Liver (tissue), 3 donors: ENCODE measurements at regions not wholly inside any gene's neighbourhood (a gene's known extent, or its start where the extent isn't known, plus 50 kb on each side); places are given as distances from the start of the nearest gene placed in this dataset.

Experiments used
- CTCF ChIP-seq: fragments of 150-350 bp; IDR thresholded peaks from 2 replicates; pipeline ENCODE4 v1.5.1; 2017; ENCODE audit warnings: improper control_type of control experiment, low read depth, low read length; ENCODE audit not compliant: missing input control
- JUND ChIP-seq, 2 donors: IDR thresholded peaks; 2 replicates each; pipeline ENCODE4 v1.6.1; 2016; ENCODE audit warnings: antibody characterized with exemption in 2 of 2
- RAD21 ChIP-seq, 2 donors: IDR thresholded peaks; 2 replicates each; pipeline ENCODE4 v1.6.1; 2016; ENCODE audit warnings: antibody characterized with exemption in 2 of 2, mild to moderate bottlenecking in 2 of 2
- REST ChIP-seq: IDR thresholded peaks from 2 replicates; pipeline ENCODE4 v1.6.1; 2016; ENCODE audit warnings: antibody characterized with exemption, mild to moderate bottlenecking
- TAF1 ChIP-seq: conservative IDR thresholded peaks from 2 replicates; pipeline ENCODE4 v1.6.1; 2016; ENCODE audit warnings: antibody characterized with exemption, mild to moderate bottlenecking
- donor health status: healthy.
- donor health status: healthy.

GRCh38 chr3:3594986-3595385, 204.2 kb upstream of the LRRN1 start:
- TF ChIP-seq JUND (IDR thresholded peaks at IDR 0.05) (no peak), REST (no peak), CTCF (no peak), RAD21 (IDR thresholded peaks at IDR 0.05) (no peak), TAF1 (no peak)
